Gastrocnemius medialis (tissue), 4 donors: ENCODE measurements at regions not wholly inside any gene's neighbourhood (a gene's known extent, or its start where the extent isn't known, plus 50 kb on each side); places are given as distances from the start of the nearest gene placed in this dataset.

Experiments
- CTCF ChIP-seq, 5 experiments: fragments of 450-650 bp in 3 of 5; fragments of 200-600 bp in 2 of 5; sonication (generic) in 2 of 5; IDR thresholded peaks in 4 of 5; conservative IDR thresholded peaks in 1 of 5; 1 replicate in 4 of 5; 2 replicates in 1 of 5; pipeline ENCODE4 v1.5.1; 2016 to 2019; ENCODE audit warnings: antibody characterized with exemption in 5 of 5, mild to moderate bottlenecking in 3 of 5, moderate library complexity in 3 of 5
- POLR2A ChIP-seq, 2 donors: fragments of 450-650 bp; IDR thresholded peaks; one replicate each; pipeline ENCODE4 v1.6.1; 2017; ENCODE audit warnings: antibody characterized with exemption in 2 of 2, mild to moderate bottlenecking in 2 of 2, moderate library complexity in 2 of 2

GRCh38 chr7:41475801-41476459 is 227.0 kb downstream of the INHBA start:
- no peak for TF ChIP-seq CTCF (IDR thresholded peaks at IDR 0.05 in 4 of 5, conservative IDR thresholded peaks at IDR 0.05 in 1 of 5)
- TF ChIP-seq POLR2A (IDR thresholded peaks at IDR 0.05), result no peak
